Jurkat, Clone E6-1 (cell line): ENCODE measurements at regions not wholly inside any gene's neighbourhood (a gene's known extent, or its start where the extent isn't known, plus 50 kb on each side); places are given as distances from the start of the nearest gene placed in this dataset.

ENCODE experiments used
- DNase-seq: peaks from one replicate; pipeline ENCODE4 v3.0.0-alpha.2; 2011; ENCODE audit warnings: low read depth, low spot score
- H3K4me3 ChIP-seq: 2 replicates; pipeline ENCODE4 v1.5.1; 2011; ENCODE audit warnings: mild to moderate bottlenecking, low read length, control low read depth, moderate library complexity

DNA sequence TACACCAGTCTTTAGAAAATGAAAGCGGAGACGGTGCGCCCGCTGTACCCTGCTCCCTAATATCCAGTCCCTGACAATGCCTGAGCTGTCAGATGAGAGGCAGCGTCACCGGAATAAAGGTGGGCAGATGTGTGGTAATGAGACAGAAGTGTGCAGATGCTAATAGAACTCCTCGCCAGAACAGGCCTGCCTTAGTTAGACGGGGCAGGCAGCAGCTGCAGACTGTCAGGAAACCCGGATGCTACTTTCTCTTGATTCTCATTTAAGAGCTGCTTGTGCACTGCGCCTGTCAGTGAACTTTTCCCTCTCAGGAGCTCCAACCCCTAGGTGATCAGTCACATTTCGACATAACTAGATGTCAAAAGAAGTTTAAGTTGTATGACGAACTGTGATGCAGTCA is 221.8 kb upstream of the IRX3 start:
- no peak overlapping the region for H3K4me3 ChIP-seq
- DNase-seq: no peak

DNA sequence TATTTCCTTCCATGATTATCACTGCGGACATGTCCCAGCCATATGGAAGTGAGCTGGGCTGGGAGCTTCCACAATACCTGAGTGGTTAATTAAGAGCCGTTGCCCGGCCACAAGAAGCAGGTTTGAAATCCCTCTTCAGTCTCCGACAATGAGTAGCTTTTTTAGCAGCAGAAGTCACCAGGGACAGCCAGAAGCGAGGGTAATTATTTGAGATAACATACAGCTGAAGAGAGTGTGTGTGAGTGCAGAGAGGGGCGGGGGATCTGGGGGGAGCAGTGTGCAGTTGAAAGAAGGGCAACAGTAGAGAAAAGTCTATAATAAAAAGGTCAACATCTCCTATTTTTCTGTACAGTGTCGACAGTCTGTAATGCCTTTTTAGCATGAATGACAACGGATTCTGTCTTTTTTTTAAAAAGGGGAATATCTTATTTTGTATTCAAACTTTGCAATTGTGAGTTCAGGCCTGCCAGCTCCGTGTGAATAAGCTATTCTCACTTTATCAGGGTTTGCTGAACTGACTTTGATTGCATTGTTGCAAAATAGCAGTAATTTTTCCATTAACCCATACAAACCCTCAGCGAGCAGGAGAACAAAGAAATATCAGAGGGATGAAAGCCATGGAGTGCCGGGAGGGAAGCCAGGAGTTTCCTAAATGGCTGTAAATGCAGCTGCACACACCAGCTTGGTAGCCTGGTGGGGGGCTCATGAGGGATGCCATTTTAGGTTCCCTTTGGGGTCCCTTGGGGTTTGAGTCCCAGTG is 220.3 kb upstream of the IRX3 start:
- DNase-seq: no peak
- no peak overlapping the region for H3K4me3 ChIP-seq

DNA sequence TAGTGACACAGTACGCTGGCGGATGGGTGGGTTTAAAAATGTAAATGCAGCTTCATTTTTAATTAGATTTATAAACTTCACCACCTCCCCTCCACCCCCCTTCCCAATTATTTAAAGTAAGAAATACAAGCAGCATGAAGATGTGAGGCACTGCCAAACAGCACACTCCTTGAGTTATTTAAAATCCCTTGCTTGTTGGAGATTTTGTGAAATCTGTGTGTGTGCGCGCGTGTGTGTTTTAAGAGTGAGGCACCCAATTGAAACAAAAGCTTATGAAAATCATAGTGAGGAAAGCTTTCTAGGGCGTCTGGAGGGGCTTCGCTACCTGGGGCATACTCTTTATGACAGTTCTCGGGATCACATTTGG is 219.6 kb upstream of the IRX3 start:
- no peak overlapping the region for H3K4me3 ChIP-seq
- DNase-seq: no peak

DNA sequence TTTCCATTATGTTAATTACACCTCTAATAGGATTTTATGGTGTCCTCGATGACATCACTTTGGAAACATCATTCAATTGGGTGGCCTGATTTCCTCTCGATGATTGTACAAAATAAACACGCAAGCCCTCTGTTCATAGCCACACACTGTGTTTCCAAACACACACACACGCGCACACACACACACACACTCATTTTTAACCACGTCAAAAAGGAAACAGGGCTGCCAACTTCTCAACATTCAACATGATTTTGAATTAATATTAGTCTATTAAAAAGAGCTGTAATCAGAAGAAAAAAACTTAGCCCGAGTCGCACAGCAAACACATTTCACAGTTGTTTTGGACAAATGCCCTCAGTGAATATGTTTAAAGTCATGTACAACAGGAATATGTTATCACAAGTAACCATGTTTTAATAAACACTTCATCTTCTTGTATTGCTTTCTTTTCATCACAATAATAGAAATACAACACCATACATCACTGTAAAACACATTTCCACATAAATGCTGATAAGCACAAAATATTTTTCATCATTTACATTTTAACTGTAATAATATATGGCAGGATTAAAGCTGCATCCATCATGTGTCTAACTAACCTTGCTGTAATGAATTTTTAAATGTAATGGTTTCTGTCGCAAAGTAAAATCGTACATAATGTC is 219.1 kb upstream of the IRX3 start:
- DNase-seq: peak; percentile 29
- no peak overlapping the region for H3K4me3 ChIP-seq

DNA sequence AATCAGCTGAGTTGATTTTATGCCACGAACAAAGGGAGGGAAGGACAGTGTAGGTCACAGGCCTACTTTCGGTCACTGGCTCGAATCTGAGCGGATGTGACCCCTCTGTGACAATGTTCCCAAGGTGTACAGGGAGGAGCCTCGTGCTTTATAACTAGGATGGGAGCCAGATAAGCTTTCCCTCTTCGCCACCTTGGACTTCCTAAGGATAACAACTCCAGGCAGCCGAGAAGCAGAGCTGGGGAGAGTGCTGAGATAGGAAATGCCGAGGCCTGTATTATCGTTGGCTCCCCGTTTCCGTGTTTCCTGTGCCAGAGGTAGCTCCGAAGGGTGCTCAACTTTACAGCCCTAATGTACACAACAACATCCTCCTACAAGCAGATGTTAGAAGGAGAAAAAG is 217.8 kb upstream of the IRX3 start:
- DNase-seq: no peak
- H3K4me3 ChIP-seq: no peak overlapping the region

DNA sequence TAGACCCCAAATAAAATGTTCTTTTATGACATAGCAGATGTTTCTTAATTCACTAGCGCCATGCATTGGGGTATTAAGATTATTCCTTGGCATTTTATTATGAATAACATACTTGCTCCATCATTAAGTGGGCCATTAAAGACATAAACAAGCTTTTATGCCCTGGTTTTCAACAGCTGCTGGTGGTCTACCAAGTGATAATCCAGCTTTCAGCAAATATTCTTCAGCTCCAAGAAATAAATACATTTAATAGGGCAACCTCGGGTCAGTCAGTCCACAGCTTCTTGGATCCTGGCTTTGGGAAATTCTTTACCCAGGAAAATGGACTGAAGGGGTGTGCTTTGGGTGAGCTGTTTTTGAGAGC is 217.3 kb upstream of the IRX3 start:
- no peak overlapping the region for H3K4me3 ChIP-seq
- DNase-seq: no peak

DNA sequence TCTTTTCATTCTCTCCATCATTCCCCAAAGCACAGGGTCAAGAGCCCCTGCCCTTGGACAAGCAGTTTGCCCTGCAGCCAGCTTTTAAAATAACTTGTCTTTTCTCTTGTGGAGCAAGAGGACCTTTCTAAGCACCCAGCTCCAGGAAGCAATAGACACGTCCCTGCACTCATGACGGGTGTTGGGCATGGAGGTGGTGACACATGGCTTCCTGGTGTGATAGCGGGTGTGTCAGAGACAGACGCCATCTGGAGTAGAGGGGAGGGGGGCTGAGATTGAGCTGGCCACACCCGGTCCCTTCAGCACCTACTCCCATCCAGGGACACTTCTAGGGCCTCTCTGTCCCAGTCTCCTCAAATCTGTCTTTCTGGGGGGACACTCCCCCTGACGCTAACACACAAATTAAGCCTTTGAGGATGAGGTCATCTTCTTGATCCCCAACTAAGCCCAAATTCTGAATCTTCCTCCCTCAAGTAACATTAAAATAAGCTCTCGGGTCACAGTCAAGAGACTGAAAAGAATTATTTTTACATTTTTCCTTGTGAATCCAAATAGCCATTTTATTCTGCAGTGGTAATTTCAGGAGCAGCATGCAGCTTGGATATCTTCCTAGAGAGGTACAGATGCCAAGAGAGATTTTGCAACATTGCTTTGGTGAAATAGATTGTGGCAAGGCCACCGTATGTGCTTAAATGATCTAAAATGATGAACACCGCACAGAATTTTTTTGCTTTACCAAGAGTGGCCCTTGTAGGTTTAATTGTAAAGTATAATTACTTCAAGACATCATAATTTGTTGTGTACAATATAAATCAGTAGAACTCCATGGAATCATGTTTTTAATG is 216.6 kb upstream of the IRX3 start:
- DNase-seq: peak; percentile 21
- no peak overlapping the region for H3K4me3 ChIP-seq

DNA sequence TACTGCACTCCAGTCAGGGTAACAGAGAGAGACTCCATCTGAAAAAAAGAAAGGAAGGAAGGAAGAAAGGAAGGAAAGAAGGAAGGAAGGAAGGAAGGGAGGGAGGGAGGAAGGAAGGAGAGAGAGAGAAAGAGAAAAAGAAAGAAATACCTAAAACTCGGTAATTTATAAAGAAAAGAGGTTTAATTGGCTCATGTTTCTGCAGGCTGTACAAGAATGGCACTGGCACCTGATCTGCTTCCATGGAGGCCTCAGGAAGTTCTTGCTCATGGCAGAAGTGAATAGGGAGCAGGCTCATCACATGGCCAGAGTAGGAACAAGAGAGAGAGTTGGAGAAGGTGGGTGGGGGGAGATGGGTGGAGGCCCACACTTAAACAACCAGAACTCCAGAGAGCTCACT is 215.2 kb upstream of the IRX3 start:
- no peak for DNase-seq
- no peak overlapping the region for H3K4me3 ChIP-seq

DNA sequence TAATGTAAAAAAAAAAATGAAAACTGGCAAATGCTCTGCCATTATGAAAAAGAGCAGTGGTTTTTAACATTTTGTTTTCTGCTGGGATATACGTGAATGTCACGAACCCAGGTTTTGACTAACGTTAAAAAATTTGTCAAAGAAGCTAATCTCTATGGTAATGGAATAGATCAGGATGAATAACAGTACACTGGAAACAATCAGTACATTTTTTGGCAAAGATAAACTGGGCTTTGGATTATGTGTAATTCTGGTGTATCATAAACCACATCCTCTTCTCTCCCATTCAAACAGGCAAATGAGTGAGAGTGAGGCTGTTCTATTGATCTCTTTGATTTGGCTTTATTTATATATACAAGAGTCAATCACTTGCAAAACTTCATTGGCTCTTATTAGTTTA is 207.0 kb upstream of the IRX3 start:
- H3K4me3 ChIP-seq: no peak overlapping the region
- no peak for DNase-seq

DNA sequence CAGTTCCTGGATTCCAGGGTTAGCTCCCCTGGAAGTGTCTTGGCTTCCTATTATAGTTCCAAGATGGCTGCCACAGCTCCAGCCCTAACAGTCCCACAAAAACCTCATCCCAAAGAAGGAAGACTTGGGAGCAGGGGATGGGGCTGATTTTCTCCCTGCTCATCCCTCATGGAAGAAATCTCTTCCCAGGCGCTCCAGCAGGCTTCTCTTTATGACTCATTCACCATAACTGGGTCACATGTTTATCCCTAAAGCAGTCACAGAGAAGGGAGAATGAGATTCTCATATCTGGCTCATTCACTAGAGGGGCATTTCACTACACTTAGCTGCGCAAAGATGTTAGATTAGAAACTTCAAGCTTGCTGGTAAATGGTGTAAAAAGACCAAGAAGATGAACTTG is 206.5 kb upstream of the IRX3 start:
- no peak for DNase-seq

DNA sequence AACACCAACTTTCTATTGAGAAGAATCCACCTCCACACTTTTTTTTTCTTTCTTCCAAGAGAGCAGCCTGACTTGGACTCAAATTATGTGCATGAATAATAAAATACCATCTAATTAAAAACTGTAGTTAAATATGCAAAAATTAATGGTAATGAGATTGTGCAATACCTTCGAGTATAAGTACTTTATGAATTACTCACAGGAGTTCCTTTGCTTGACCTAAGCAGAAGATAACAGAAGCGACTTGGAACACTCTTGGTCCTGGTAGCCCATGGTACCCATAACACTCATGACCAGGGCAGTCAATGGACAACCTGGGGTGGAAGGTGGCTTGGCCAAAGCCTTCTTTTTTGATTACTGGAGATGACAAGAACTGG is 203.5 kb upstream of the IRX3 start:
- H3K4me3 ChIP-seq: no peak overlapping the region
- DNase-seq: no peak

More for the DNA sequence above, 206.5 kb upstream of the IRX3 start:
- no peak overlapping the region for H3K4me3 ChIP-seq

DNA sequence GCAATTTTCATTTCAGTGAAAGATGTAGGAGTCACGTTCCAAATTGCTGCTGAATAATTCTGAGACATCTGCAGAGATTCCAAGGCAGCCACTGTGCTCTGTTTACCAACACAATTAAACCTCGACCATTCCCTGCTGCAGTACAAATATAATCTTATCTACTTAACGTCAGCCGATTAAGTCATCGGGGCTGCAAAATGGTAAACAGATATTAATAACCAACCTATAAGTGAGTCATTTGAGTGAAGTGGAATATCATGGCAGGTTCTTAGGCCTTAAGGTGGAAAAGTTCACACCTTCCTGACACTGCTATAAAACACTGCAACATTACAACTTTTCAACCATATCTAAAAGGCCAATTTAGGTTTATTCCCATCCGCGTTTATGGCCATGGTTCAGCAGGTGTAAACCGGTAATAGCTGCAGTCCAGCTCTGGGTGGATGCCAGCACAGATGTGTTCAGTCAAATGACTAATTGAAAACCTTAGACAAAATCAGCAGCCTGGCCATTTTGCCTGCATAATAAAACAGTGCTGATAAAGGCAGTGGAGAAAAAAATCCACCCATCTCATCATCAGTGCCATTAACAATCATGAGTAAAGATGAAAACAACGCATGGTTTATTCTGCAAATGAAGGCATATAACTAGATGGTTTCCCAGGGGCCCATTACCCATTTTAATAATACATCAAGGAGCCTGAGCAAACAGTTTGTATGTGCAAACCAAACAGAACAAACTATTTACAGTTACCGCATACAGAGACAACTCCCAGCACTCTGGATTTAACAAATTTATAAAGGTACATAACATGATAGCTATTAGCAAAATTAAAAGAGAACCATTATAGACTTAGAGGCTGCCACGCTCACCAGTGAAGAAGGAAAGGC is 202.9 kb upstream of the IRX3 start:
- no peak overlapping the region for H3K4me3 ChIP-seq
- no peak for DNase-seq

DNA sequence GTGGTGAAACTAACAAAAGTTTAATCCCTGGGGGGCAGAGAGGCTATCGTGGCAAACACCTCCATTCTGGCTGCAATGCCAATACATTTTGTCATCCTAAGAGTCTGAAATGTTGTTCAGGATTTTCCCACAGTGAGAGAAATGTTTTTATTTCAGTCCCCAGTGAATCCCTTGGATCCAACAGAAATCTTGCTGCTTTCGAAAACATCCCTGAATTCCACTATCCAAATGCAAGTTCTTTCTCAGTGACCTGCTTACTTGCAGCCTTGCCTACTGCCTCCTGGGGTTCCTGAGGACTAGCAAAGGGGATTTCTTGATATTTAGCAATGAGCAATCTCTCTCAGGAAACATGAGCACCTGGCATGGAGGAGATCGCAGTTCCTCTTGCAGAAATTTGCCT is 202.1 kb upstream of the IRX3 start:
- DNase-seq: no peak
- no peak overlapping the region for H3K4me3 ChIP-seq

DNA sequence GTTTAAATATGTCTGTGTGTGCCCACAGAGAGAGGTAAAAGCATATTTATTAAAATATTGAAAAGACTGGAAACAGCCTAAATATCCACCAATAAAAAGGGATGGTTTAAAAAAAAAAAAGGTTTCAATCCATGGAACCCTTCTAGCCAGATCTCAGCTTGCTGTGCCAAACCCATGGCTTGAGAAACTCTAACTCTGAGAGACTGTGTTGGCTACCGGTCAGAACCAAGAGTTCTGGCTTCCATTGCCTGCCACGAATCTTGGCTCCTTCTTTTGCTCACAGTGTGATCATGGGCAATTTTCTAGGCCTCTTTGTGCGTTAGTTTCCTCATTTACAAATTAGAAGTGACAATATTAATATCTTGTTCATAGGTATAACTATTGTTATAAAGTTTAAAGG is 201.3 kb upstream of the IRX3 start:
- H3K4me3 ChIP-seq: no peak overlapping the region
- DNase-seq: no peak

DNA sequence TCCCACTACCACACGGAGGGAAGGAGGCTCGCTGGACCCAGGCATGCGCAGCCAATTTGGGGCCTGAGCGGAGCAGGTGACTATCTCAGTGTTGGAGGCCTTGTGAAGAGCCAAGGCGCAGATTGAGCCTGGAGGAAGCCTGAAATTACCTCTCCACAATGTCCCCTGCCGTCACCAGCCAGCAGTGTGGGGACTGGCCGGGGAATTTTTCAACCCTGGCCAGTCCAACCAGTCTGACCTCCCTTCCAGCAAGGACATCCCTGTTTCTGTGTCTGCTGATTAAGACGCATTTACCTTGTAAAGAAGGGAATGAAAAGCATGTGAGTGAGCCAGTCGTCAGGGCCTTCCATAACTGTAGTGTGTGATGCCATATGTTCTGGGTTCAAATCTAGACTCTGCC is 198.1 kb upstream of the IRX3 start:
- no peak overlapping the region for H3K4me3 ChIP-seq
- no peak for DNase-seq

DNA sequence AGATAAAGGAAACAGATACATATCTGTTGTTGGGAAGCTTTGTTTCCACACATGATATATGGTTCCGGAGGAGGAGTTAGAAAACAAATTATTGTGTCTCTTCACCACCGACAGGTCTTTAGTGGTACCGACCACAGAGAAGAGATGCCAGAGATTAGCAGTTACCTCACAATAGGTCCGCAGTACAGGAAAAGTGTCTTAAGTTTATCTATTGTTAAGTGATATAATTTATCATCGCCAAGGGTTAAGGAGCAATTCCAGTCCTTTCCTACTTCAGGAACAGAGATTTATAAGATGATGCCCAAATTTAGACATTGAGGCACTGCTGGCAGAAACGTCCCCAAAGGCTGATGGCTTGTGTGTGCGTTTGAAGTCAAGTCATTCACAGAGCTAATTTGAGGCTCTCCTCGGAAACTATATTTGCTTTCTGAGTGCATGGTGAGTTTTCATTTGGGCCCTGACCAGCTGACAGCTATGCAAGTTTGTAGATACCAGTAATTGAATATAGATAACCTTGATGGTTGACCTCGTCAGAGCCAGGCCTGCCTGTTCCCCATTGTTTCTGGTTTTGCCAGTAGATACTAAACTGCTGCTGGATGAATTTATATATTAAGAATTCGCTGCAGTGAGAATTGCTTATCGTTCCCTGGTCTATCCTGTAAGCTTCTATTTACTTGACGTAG is 196.4 kb upstream of the IRX3 start:
- DNase-seq: peak; percentile 41
- H3K4me3 ChIP-seq: no peak overlapping the region

DNA sequence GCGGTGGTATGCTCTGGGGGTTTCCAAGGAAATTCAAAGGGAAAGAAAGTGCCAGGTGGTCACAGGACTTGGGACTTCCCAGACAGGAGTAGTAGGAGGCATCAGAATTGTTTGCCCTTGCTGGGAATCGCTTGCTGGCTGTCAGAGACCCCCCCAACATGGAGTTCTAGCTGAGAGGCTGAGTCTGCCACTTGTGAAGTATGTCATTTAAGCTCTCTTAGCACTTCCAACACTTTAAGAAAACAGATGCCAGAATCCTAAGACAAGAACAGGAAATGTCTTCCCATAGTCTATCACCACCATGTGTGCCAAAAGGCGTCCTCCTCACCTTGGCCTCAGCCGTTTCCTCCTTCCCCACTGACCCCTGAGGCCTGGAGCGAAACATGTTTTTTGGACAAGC is 193.8 kb upstream of the IRX3 start:
- DNase-seq: no peak
- no peak overlapping the region for H3K4me3 ChIP-seq

DNA sequence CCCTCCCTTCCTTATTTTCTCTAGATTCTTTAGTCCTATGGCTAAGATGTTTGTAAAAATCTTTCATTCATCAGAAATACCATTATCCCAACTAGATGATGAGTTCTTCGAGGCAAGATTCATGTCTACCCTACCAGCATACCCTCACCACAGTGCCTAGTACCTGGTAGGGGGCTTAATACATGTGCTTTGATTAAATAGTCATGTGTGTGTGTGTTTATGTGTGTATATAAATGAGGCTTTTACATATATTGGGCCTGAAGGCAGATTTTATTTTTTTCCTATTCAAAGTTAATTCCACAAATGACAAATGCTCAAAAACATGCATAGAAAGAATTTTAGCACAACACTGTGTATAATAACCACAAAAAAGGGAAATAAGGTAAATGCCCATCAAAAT is 193.0 kb upstream of the IRX3 start:
- DNase-seq: no peak
- H3K4me3 ChIP-seq: no peak overlapping the region

DNA sequence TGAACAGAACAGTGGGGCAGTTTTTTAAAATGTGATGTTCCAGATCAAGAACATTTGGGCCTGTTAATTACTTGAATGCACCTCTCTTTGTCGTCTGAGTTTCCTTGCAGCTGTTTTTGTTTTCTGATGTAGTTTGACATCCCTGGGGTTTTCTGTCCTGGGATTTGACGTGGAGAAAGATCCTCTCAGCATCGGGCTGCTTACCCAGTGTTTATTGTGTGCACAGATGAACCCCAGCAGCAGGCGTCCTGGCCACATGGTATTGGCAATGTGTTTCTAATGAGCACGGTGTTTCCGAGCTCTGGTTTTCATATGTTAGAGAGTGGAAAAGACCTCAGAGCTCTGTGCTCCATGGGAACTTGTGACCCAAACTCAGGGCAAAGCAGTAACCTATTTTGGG is 191.1 kb upstream of the IRX3 start:
- H3K4me3 ChIP-seq: no peak overlapping the region
- DNase-seq: no peak
